HEK293T (cell line): ENCODE measurements at regions not wholly inside any gene's neighbourhood (a gene's known extent, or its start where the extent isn't known, plus 50 kb on each side); places are given as distances from the start of the nearest gene placed in this dataset.

Source experiments
- BHLHE40 ChIP-seq: fragments of 450-650 bp; IDR thresholded peaks from 2 replicates; pipeline ENCODE4 v1.6.1; 2016; ENCODE audit warnings: mild to moderate bottlenecking, moderate library complexity, borderline replicate concordance
- ELF4 ChIP-seq: fragments of 450-650 bp; IDR thresholded peaks from 2 replicates; pipeline ENCODE4 v1.6.1; 2017; ENCODE audit warnings: antibody characterized with exemption
- ZNF384 ChIP-seq: fragments of 450-650 bp; IDR thresholded peaks from 2 replicates; pipeline ENCODE4 v1.6.1; 2016

DNA sequence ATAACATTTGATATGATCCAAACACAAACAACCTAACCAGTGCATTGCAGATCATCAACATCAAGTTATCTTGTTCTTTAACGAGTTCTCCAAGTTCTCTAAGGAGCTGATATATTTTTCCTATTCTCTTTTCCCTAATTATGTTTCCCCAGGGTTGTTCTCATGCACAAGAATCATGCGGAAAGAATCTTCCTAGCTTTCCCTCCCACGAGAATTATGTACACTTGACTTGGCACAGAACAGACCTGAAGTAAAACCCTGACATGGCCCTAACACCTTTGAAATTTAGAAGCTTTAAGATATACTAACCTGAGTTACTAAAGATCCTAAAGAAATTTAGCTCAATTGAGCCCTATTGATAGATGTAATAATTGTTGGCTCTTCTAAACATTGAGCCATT, 110.7 kb upstream of the FST start:
- TF ChIP-seq ZNF384, result no peak
- TF ChIP-seq BHLHE40, result no peak
- TF ChIP-seq ELF4, result no peak
